RWPE1 (cell line): ENCODE measurements at regions not wholly inside any gene's neighbourhood (a gene's known extent, or its start where the extent isn't known, plus 50 kb on each side); places are given as distances from the start of the nearest gene placed in this dataset.

Source experiments
- CTCF ChIA-PET: fragments of 350-600 bp; sonication (Branson Sonifier 250); formaldehyde crosslinking; extraction: SDS; loops from one replicate; lab custom pipeline; 2021; lab: Yijun Ruan, JAX
- POLR2A ChIA-PET: fragments of 400-600 bp; formaldehyde crosslinking; extraction: SDS; loops from one replicate; lab custom pipeline; 2020; ENCODE audit warnings: antibody characterized with exemption; ENCODE audit not compliant: low non-redundant PET; lab: Yijun Ruan, JAX
- DNase-seq: peaks from one replicate; pipeline ENCODE4 v3.0.0; 2012; ENCODE audit warnings: low spot score
- H3K27ac ChIP-seq: fragments of 450-650 bp; 2 replicates; pipeline ENCODE4 v1.5.1; 2017
- TF ChIP-seq, protein P1 (sequence below): fragments of 450-650 bp; conservative IDR thresholded peaks from 2 replicates; pipeline ENCODE4 v1.5.1; 2017; ENCODE audit warnings: low read depth, mild to moderate bottlenecking

DNA sequence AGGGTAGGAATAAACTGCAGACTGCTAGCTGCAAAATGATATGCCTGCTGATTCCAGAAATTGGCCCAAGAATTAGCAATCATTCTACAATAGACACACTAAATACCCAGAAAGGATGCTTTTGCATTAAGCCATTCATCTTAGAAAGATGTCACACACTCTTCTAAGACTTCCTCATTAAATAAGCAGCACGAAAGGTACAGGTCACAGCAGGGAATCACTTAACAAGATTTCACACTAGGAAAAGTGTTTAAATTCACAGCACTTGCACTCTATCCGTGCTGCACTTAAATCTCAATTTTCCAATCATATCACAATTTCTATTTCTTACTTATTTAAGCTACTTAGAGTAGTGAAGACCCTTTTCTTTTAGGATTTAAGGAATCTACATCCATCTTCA lies 372.8 kb upstream of the CBLB start:
- ChIA-PET CTCF (no interaction called here), POLR2A (no interaction called here)

DNA sequence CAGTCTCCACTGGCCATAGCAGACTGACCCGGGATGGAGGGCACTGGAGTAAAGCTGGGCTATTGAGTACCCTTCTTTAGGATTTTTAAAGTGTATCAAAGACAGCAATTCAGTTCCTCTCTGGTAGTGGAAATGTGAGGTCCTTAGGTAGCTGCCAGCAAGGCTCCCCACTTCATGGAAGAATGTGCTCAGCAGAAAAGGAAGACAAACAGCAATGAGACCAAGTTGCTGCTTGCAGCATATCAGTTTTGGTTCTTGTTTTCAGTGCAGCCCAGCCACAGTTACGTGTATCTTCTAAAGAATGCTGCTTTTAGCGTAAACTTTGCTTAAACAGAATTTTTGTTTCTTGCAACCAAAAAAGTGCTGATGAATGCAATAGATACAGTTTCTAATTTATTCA lies 374.0 kb upstream of the CBLB start:
- no peak overlapping the region for H3K27ac ChIP-seq
- TF ChIP-seq, protein P1, sequence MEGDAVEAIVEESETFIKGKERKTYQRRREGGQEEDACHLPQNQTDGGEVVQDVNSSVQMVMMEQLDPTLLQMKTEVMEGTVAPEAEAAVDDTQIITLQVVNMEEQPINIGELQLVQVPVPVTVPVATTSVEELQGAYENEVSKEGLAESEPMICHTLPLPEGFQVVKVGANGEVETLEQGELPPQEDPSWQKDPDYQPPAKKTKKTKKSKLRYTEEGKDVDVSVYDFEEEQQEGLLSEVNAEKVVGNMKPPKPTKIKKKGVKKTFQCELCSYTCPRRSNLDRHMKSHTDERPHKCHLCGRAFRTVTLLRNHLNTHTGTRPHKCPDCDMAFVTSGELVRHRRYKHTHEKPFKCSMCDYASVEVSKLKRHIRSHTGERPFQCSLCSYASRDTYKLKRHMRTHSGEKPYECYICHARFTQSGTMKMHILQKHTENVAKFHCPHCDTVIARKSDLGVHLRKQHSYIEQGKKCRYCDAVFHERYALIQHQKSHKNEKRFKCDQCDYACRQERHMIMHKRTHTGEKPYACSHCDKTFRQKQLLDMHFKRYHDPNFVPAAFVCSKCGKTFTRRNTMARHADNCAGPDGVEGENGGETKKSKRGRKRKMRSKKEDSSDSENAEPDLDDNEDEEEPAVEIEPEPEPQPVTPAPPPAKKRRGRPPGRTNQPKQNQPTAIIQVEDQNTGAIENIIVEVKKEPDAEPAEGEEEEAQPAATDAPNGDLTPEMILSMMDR, result no peak
- ChIA-PET POLR2A (no interaction called here), CTCF (interaction anchor here (0.6 to 0.7 kb wide), 2 partner anchors 13 to 829 kb away, joined by 3 read pairs; no protein-coding TSS in a partner anchor)
- no peak for DNase-seq

More for the DNA sequence above, 372.8 kb upstream of the CBLB start:
- DNase-seq, result no peak
- TF ChIP-seq, protein P1, result no peak
- no peak overlapping the region for H3K27ac ChIP-seq

- no peak for DNase-seq
- ChIA-PET POLR2A (no interaction called here), CTCF (no interaction called here)
- TF ChIP-seq, protein P1, result no peak
- no peak overlapping the region for H3K27ac ChIP-seq
Observed at GRCh38 chr3:106245400-106245799, 376.6 kb upstream of the CBLB start.

GRCh38 chr3:106247902-106248684 lies 379.3 kb upstream of the CBLB start:
- TF ChIP-seq, protein P1, result no peak
- no peak for DNase-seq
- ChIA-PET CTCF (no interaction called here), POLR2A (no interaction called here)
- H3K27ac ChIP-seq, result no peak overlapping the region

DNA sequence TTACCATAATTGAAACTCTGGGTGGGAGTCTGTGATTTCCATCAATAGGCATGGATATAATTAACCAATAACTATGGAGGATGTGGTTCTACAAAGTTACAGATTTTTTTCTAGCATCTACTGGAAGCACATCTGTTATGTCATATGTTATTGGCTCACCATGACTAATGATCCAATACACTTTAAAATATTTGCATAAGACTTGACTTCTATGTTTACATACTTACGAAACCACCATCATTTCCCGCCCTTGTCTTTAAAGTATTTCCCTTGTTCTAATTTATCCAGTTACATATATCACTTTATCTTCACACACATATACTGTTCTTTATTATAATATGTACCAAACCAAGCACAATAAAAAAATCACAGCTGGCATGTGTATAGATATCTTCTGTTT lies 380.3 kb upstream of the CBLB start:
- H3K27ac ChIP-seq, result no peak overlapping the region
- ChIA-PET CTCF (interaction anchor here (0.5 kb wide), 1 partner anchor 549 kb away, joined by 3 read pairs; no protein-coding TSS in a partner anchor), POLR2A (no interaction called here)
- TF ChIP-seq, protein P1, result no peak
- peak; percentile 6 for DNase-seq

- CTCF ChIA-PET, result no interaction called here
Observed at GRCh38 chr3:106249981-106250380, 381.2 kb upstream of the CBLB start.

More at GRCh38 chr3:106249981-106250380, 381.2 kb upstream of the CBLB start:
- H3K27ac ChIP-seq, result no peak overlapping the region
- TF ChIP-seq, protein P1, result no peak
- DNase-seq, result no peak
- POLR2A ChIA-PET, result no interaction called here
